ENCODE measurements at regions not wholly inside any gene's neighbourhood (a gene's known extent, or its start where the extent isn't known, plus 50 kb on each side); places are given as distances from the start of the nearest gene placed in this dataset.

GRCh38 chr21:41620982-41621381 is 113.0 kb upstream of the TMPRSS2 start:
- Histone ChIP-seq H2BK5ac (ENCODE audit: low read depth, low read length) (no peak overlapping the region), H3K4me2 (ENCODE audit: insufficient read depth in 1 of 2, low read depth in 2 of 2, low read length in 2 of 2) (no peak overlapping the region), H3K36me3 (ENCODE audit: control insufficient read depth in 2 of 4, insufficient read depth in 4 of 4, low read length in 3 of 4) (no peaks in the 10 kb centered on the region), H4K20me1 (replicated peaks in 1 of 2; ENCODE audit: control insufficient read depth in 1 of 2, insufficient read depth in 2 of 2, low read length in 2 of 2) (no peaks in the 10 kb centered on the region), H3K27ac (ENCODE audit: low read depth, low read length) (no peak overlapping the region), H3K4ac (replicated peaks; ENCODE audit: insufficient read length, low read depth, low read length) (no peak overlapping the region), H3K4me3 (ENCODE audit: extremely low read depth in 1 of 4, insufficient read depth in 2 of 4, low read depth in 3 of 4, low read length in 4 of 4) (no peak overlapping the region), H2AFZ (ENCODE audit: low read length) (no peak overlapping the region), H3K9ac (replicated peaks in 1 of 4; ENCODE audit: extremely low read depth in 1 of 4, low read depth in 3 of 4, low read length in 3 of 4) (no peak overlapping the region), H4K5ac (ENCODE audit: insufficient read length, low read depth, low read length) (no peak overlapping the region), H3K23me2 (ENCODE audit: low read depth, low read length) (no peaks in the 10 kb centered on the region), H3K27me3 (replicated peaks in 1 of 4; ENCODE audit: control insufficient read depth in 3 of 4, extremely low read depth in 1 of 4, insufficient read depth in 3 of 4, low read length in 3 of 4) (no peaks in the 10 kb centered on the region), H3K18ac (ENCODE audit: extremely low read depth, low read length) (no peak overlapping the region), H2BK20ac (ENCODE audit: low read length) (no peak overlapping the region), H3K9me3 (ENCODE audit: insufficient read depth in 2 of 2, low read depth in 1 of 2, low read length in 1 of 2) (no peaks in the 10 kb centered on the region), H3K14ac (ENCODE audit: insufficient read length) (no peak overlapping the region), H4K91ac (replicated peaks; ENCODE audit: insufficient read length, low read length) (no peak overlapping the region), H2BK120ac (replicated peaks; ENCODE audit: low read depth, low read length) (no peak overlapping the region), H3K4me1 (replicated peaks in 1 of 4; ENCODE audit: control insufficient read depth in 3 of 4, insufficient read depth in 4 of 4, low read length in 3 of 4) (no peaks in the 10 kb centered on the region), H3K79me2 (ENCODE audit: control insufficient read depth in 1 of 2, insufficient read depth in 2 of 2, low read length in 2 of 2) (no peaks in the 10 kb centered on the region), H2BK15ac (ENCODE audit: low read length) (no peak overlapping the region), H4K8ac (ENCODE audit: extremely low read depth, insufficient read depth, low read length) (no peak overlapping the region), H2BK12ac (ENCODE audit: low read depth, low read length) (no peak overlapping the region), H3K23ac (ENCODE audit: insufficient read length) (no peak overlapping the region), H2AK5ac (ENCODE audit: low read depth, low read length) (no peak overlapping the region), H3K79me1 (ENCODE audit: low read depth, low read length) (no peaks in the 10 kb centered on the region), H3K56ac (replicated peaks; ENCODE audit: insufficient read length, low read depth, low read length) (no peak overlapping the region)
- FAIRE-seq, result no peak
- WGBS, 2 experiments (ENCODE audit: extremely low coverage in 1 of 2, insufficient coverage in 1 of 2, insufficient read length in 1 of 2, insufficient replicate concordance in 2 of 2, low coverage in 1 of 2, low lambda C conversion rate in 2 of 2, missing lambda C conversion rate in 1 of 2), result 86% methylated on average over 8 of the region's 8 CpGs; no CpG with 5 or more reads in 1 of the 2 experiments
- DNase-seq (ENCODE audit: low read depth in 1 of 2, low spot score in 2 of 2), result no peak
- CTCF ChIA-PET (ENCODE audit: partially characterized antibody), result interaction anchor here (2.5 to 4.4 kb wide), 2 partner anchors 8 to 11 kb away, joined by 6 to 34 read pairs; no protein-coding TSS in a partner anchor
- POLR2A ChIA-PET (ENCODE audit: partially characterized antibody), result interaction anchor here (0.7 to 1.7 kb wide), 3 partner anchors 17 to 138 kb away, joined by 3 to 4 read pairs (median 3); no protein-coding TSS in a partner anchor
- TF ChIP-seq RAD21 (IDR thresholded peaks at IDR 0.05 in 1 of 2, conservative IDR thresholded peaks at IDR 0.05 in 1 of 2; ENCODE audit: low read depth in 2 of 2, low read length in 2 of 2) (no peak), CHD2 (IDR thresholded peaks at IDR 0.05; ENCODE audit: low read length) (no peak), SP4 (IDR thresholded peaks at IDR 0.05; ENCODE audit: low read length) (no peak), SIRT6 (IDR thresholded peaks at IDR 0.05; ENCODE audit: low read length) (no peak), KDM5A (IDR thresholded peaks at IDR 0.05; ENCODE audit: low read length) (no peak), TEAD4 (IDR thresholded peaks at IDR 0.05; ENCODE audit: low read depth, low read length) (no peak)

All from H1 (cell line).